Osteocyte (in vitro differentiated cells): ENCODE measurements at regions not wholly inside any gene's neighbourhood (a gene's known extent, or its start where the extent isn't known, plus 50 kb on each side); places are given as distances from the start of the nearest gene placed in this dataset.
"Not testable (repeated sequence)": the region's sequence is repeated elsewhere in the genome, so short reads cannot be mapped to it uniquely, and the experiment has no call there.

Experiments
- DNase-seq: peaks from one replicate; pipeline ENCODE4 v3.0.0; 2021; ENCODE audit warnings: mixed read lengths; ENCODE audit not compliant: unreplicated experiment; ENCODE audit errors: extremely low spot score
- H3K27ac Mint-ChIP-seq: one replicate; pipeline ENCODE4 v1.8.0; 2021; ENCODE audit warnings: mild to moderate bottlenecking, mixed read lengths; ENCODE audit not compliant: unreplicated experiment
- H3K27me3 Mint-ChIP-seq: one replicate; pipeline ENCODE4 v1.8.0; 2021; ENCODE audit warnings: mixed read lengths; ENCODE audit not compliant: unreplicated experiment
- H3K36me3 Mint-ChIP-seq: one replicate; pipeline ENCODE4 v1.8.0; 2021; ENCODE audit warnings: mixed read lengths; ENCODE audit not compliant: unreplicated experiment
- H3K4me1 Mint-ChIP-seq: one replicate; pipeline ENCODE4 v1.8.0; 2021; ENCODE audit warnings: mixed read lengths; ENCODE audit not compliant: unreplicated experiment
- H3K4me3 Mint-ChIP-seq: one replicate; pipeline ENCODE4 v1.8.0; 2021; ENCODE audit warnings: mild to moderate bottlenecking, moderate library complexity, mixed read lengths; ENCODE audit not compliant: unreplicated experiment
- H3K9me3 Mint-ChIP-seq: one replicate; pipeline ENCODE4 v1.8.0; 2021; ENCODE audit warnings: mixed read lengths; ENCODE audit not compliant: unreplicated experiment
- CTCF ChIP-seq: fragments of 200-600 bp; sonication (generic); IDR thresholded peaks from 2 replicates; pipeline ENCODE4 v1.5.0; 2021; ENCODE audit warnings: antibody characterized with exemption, mild to moderate bottlenecking, moderate library complexity

- no peaks in the 10 kb centered on the region for H3K27me3 Mint-ChIP-seq
- no peaks in the 10 kb centered on the region for H3K9me3 Mint-ChIP-seq
- TF ChIP-seq CTCF: no peak
- H3K27ac Mint-ChIP-seq: no peak overlapping the region
- H3K36me3 Mint-ChIP-seq: no peaks in the 10 kb centered on the region
- DNase-seq: no peak
- H3K4me3 Mint-ChIP-seq: no peak overlapping the region
- peaks cover 3% of the 10 kb centered on the region for H3K4me1 Mint-ChIP-seq
Measured at GRCh38 chr2:128602038-128602698, 283.5 kb upstream of the HS6ST1 start.

GRCh38 chr2:128602699-128603101, 284.0 kb upstream of the HS6ST1 start:
- DNase-seq: no peak
- no peak overlapping the region for H3K27ac Mint-ChIP-seq
- no peaks in the 10 kb centered on the region for H3K36me3 Mint-ChIP-seq
- no peaks in the 10 kb centered on the region for H3K9me3 Mint-ChIP-seq
- H3K4me1 Mint-ChIP-seq: peaks cover 8% of the 10 kb centered on the region
- no peak overlapping the region for H3K4me3 Mint-ChIP-seq
- no peaks in the 10 kb centered on the region for H3K27me3 Mint-ChIP-seq
- TF ChIP-seq CTCF: no peak

- Mint-ChIP-seq H3K9me3 (no peaks in the 10 kb centered on the region), H3K4me1 (peaks cover 14% of the 10 kb centered on the region), H3K4me3 (no peak overlapping the region), H3K36me3 (no peaks in the 10 kb centered on the region), H3K27me3 (no peaks in the 10 kb centered on the region), H3K27ac (no peak overlapping the region)
- no peak for DNase-seq
- no peak for TF ChIP-seq CTCF
Measured at GRCh38 chr2:128603411-128603924, 284.8 kb upstream of the HS6ST1 start.

GRCh38 chr2:128604045-128604444, 285.4 kb upstream of the HS6ST1 start:
- Mint-ChIP-seq H3K4me3 (no peak overlapping the region), H3K27me3 (no peaks in the 10 kb centered on the region), H3K4me1 (peaks cover 15% of the 10 kb centered on the region), H3K27ac (no peak overlapping the region), H3K36me3 (no peaks in the 10 kb centered on the region), H3K9me3 (no peaks in the 10 kb centered on the region)
- TF ChIP-seq CTCF: no peak
- DNase-seq: no peak

GRCh38 chr2:128604581-128604980, 285.9 kb upstream of the HS6ST1 start:
- not testable (repeated sequence) for DNase-seq, H3K27ac Mint-ChIP-seq, H3K36me3 Mint-ChIP-seq, H3K9me3 Mint-ChIP-seq, H3K27me3 Mint-ChIP-seq, H3K4me3 Mint-ChIP-seq
- peaks cover 15% of the 10 kb centered on the region for H3K4me1 Mint-ChIP-seq
